Gastroesophageal sphincter (tissue), 3 donors: ENCODE measurements at regions not wholly inside any gene's neighbourhood (a gene's known extent, or its start where the extent isn't known, plus 50 kb on each side); places are given as distances from the start of the nearest gene placed in this dataset.
"Not testable (repeated sequence)": the region's sequence is repeated elsewhere in the genome, so short reads cannot be mapped to it uniquely, and the experiment has no call there.

Experiments used
- CTCF ChIP-seq, 4 experiments: fragments of 200-600 bp in 2 of 4; fragments of 450-650 bp in 2 of 4; sonication (generic) in 1 of 4; IDR thresholded peaks; one replicate each; pipeline ENCODE4 v1.5.1; 2017 to 2019; ENCODE audit warnings: antibody characterized with exemption in 4 of 4, mild to moderate bottlenecking in 2 of 4, moderate library complexity in 2 of 4
- POLR2A ChIP-seq, 2 donors: fragments of 450-650 bp; IDR thresholded peaks; one replicate each; pipeline ENCODE4 v1.6.1; 2017; ENCODE audit warnings: antibody characterized with exemption in 2 of 2, mild to moderate bottlenecking in 2 of 2, moderate library complexity in 1 of 2
- POLR2AphosphoS5 ChIP-seq: sonication (generic); formaldehyde crosslinking; IDR thresholded peaks from one replicate; pipeline ENCODE4 v1.6.1; 2017; ENCODE audit warnings: antibody characterized with exemption

DNA sequence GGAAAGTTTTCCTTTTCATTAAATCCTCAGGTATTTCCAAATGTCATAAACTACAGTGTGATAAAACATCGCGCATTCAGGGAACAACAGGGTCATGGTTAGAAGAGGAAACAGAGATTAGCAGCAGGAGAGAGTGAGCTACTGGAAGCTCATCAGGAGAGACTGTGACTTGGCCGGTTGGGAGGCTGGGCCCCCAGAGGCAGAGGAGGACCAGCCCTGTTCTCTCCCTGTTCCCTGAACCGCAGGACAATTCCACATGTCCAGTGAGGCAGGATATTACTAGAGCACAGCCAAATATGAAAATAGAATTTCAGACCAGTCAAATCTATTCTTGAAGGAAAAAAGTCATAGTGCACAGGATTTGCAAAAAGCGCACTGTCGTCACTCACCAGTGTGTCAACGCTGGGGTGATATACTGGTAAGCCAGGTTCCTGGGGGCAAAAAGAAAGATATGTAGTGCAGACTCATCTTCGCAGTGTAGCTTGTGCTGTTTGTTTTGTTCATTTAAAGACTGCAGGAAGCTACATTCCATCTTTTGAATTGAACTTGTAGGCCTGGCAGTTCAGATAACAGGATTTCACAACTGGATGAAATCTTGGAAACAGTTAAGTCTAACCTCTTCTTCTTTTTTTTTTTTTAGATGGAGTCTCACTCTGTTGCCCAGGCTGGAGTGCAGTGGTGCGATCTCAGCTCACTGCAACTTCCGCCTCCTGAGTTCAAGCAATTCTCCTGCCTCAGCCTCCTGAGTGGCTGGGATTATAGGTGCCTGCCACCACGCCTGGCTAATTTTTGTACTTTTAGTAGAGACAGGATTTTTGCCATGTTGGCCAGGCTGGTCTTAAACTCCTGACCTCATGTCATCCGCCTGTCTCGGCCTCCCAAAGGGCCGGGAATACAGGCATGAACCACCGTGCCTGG lies 162.6 kb upstream of the PABPC3 start:
- TF ChIP-seq CTCF (IDR thresholded peaks at IDR 0.05); POLR2AphosphoS5; POLR2A (IDR thresholded peaks at IDR 0.05): not testable (repeated sequence)
